KMS-11 (cell line): ENCODE measurements at regions not wholly inside any gene's neighbourhood (a gene's known extent, or its start where the extent isn't known, plus 50 kb on each side); places are given as distances from the start of the nearest gene placed in this dataset.

Experiments
- H2AFZ ChIP-seq: fragments of 200-600 bp; sonication (generic); 2 replicates; pipeline ENCODE4 v1.6.1; 2016; ENCODE audit warnings: antibody characterized with exemption, mixed run types, low read depth
- H3K27ac ChIP-seq: fragments of 200-600 bp; sonication (generic); 2 replicates; pipeline ENCODE4 v1.6.1; 2016; ENCODE audit warnings: mild to moderate bottlenecking, mixed run types
- H3K27me3 ChIP-seq: fragments of 200-600 bp; sonication (generic); 2 replicates; pipeline ENCODE4 v1.6.1; 2017; ENCODE audit warnings: mild to moderate bottlenecking, low read depth, mixed run types, moderate library complexity; ENCODE audit not compliant: insufficient read depth
- H3K36me3 ChIP-seq: fragments of 200-600 bp; sonication (generic); 2 replicates; pipeline ENCODE4 v1.6.1; 2017; ENCODE audit warnings: mild to moderate bottlenecking, mixed run types; ENCODE audit not compliant: insufficient read depth
- H3K4me1 ChIP-seq: fragments of 200-600 bp; sonication (generic); 2 replicates; pipeline ENCODE4 v1.6.1; 2016; ENCODE audit warnings: mild to moderate bottlenecking, low read depth, mixed run types; ENCODE audit not compliant: poor library complexity, severe bottlenecking
- H3K4me2 ChIP-seq: fragments of 200-600 bp; sonication (generic); 2 replicates; pipeline ENCODE4 v1.7.0; 2016; ENCODE audit warnings: mild to moderate bottlenecking, mixed run types
- H3K4me3 ChIP-seq: fragments of 200-600 bp; sonication (generic); IDR thresholded peaks from 2 replicates; pipeline ENCODE4 v1.6.1; 2017; ENCODE audit warnings: low read depth, low read length, mixed read lengths; ENCODE audit not compliant: insufficient read depth
- H3K79me2 ChIP-seq: fragments of 200-600 bp; sonication (generic); 2 replicates; pipeline ENCODE4 v1.6.1; 2016; ENCODE audit warnings: low read depth, mixed run types; ENCODE audit not compliant: insufficient read depth
- H3K9ac ChIP-seq: fragments of 200-600 bp; sonication (generic); 2 replicates; pipeline ENCODE4 v1.6.1; 2016; ENCODE audit warnings: mild to moderate bottlenecking, mixed run types
- H4K20me1 ChIP-seq: fragments of 200-600 bp; sonication (generic); 2 replicates; pipeline ENCODE4 v1.6.1; 2016; ENCODE audit warnings: mild to moderate bottlenecking, mixed run types; ENCODE audit not compliant: insufficient read depth
- TF ChIP-seq, protein P1 (sequence below): fragments of 200-600 bp; sonication (generic); conservative IDR thresholded peaks from 2 replicates; pipeline ENCODE4 v1.6.1; 2017; ENCODE audit warnings: low read depth, mild to moderate bottlenecking, antibody characterized with exemption, low read length, moderate library complexity, mixed read lengths

DNA sequence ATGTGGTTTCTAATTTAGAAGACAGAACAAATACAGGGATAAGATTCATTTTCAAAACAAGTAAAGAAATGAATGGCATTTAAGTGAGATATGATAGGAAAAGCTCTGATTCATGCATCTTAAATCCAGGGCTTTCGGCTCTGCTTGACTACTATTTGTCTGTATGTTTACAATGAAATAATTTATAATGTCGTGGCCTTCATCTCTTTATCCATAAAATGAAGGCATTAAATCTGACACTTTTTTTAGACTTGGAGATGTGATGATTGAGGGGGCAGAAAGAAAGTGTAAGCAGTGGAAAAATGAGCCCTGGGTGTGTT is 115.7 kb upstream of the KIT start:
- TF ChIP-seq, protein P1, sequence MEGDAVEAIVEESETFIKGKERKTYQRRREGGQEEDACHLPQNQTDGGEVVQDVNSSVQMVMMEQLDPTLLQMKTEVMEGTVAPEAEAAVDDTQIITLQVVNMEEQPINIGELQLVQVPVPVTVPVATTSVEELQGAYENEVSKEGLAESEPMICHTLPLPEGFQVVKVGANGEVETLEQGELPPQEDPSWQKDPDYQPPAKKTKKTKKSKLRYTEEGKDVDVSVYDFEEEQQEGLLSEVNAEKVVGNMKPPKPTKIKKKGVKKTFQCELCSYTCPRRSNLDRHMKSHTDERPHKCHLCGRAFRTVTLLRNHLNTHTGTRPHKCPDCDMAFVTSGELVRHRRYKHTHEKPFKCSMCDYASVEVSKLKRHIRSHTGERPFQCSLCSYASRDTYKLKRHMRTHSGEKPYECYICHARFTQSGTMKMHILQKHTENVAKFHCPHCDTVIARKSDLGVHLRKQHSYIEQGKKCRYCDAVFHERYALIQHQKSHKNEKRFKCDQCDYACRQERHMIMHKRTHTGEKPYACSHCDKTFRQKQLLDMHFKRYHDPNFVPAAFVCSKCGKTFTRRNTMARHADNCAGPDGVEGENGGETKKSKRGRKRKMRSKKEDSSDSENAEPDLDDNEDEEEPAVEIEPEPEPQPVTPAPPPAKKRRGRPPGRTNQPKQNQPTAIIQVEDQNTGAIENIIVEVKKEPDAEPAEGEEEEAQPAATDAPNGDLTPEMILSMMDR: no peak
- H3K9ac ChIP-seq: no peak overlapping the region
- H4K20me1 ChIP-seq: no peaks in the 10 kb centered on the region
- H3K4me2 ChIP-seq: no peak overlapping the region
- H3K27ac ChIP-seq: no peak overlapping the region
- no peaks in the 10 kb centered on the region for H3K27me3 ChIP-seq
- no peak overlapping the region for H3K4me3 ChIP-seq
- H3K36me3 ChIP-seq: no peaks in the 10 kb centered on the region
- no peak overlapping the region for H2AFZ ChIP-seq
- no peaks in the 10 kb centered on the region for H3K79me2 ChIP-seq
- no peaks in the 10 kb centered on the region for H3K4me1 ChIP-seq

DNA sequence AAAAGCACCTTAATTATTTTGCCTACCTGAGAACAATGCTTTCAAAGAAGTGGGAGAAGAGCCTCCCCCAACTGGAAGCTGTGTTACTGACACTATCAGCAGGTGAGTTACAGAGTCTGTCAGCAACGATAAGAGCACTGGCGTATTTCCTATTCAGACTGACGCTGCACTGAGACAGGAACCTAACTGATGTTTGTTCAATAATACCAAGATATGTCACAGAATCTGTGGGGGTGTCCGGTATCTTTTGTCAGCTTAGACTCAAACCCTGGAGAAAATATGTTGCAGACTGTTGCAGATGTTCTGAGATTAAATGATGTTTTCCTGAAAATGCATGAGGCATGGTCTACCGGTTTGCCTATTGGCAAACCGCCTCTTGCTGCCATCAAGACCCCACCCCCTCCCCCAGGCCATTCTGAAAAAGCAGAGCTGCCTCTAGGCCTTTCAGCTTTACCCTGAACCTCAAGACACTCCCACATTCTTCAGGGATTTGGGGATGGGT is 115.2 kb upstream of the KIT start:
- Histone ChIP-seq H3K4me1 (peaks cover 5% of the 10 kb centered on the region), H3K4me3 (no peak overlapping the region), H4K20me1 (no peaks in the 10 kb centered on the region), H3K79me2 (no peaks in the 10 kb centered on the region), H3K9ac (no peak overlapping the region), H3K4me2 (no peak overlapping the region), H2AFZ (no peak overlapping the region), H3K27ac (no peak overlapping the region), H3K27me3 (no peaks in the 10 kb centered on the region), H3K36me3 (no peaks in the 10 kb centered on the region)
- TF ChIP-seq, protein P1: no peak

DNA sequence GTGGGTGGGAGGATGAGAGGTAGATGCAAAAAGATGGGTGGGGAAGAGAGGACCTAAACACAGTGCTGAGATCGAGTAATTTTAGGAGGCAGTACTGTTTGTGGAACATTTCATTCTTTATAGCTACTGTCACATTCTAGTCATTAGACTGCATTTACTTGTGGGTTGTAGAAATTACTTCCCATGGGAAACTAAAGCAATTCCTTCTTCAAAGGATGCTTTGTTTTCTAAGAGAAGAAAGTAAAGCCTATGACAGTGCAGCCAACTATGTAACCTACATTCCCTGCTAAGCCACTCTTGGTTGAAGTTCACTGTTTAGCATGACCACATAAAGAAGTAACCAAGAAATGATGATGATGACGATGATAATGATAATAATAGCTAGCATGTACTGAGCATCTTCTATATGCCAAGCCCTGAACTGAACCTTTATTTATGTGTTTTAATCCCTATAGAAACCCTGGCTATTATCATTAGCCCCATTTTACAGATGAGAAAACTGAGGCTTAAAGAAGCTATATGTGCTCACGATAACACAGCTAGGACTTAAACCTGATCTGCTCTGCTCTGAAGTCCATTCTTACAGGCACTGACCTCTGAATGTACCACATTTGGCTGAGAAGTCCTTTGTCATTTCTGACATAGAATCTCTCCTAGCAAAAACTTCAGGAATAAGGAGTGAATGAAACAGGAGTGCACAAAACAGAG is 114.5 kb upstream of the KIT start:
- H3K79me2 ChIP-seq: no peaks in the 10 kb centered on the region
- H3K4me3 ChIP-seq: no peak overlapping the region
- H4K20me1 ChIP-seq: no peaks in the 10 kb centered on the region
- H3K4me2 ChIP-seq: no peak overlapping the region
- TF ChIP-seq, protein P1: no peak
- H3K27me3 ChIP-seq: no peaks in the 10 kb centered on the region
- H3K9ac ChIP-seq: no peak overlapping the region
- no peaks in the 10 kb centered on the region for H3K36me3 ChIP-seq
- no peak overlapping the region for H3K27ac ChIP-seq
- peaks cover 11% of the 10 kb centered on the region for H3K4me1 ChIP-seq
- no peak overlapping the region for H2AFZ ChIP-seq

DNA sequence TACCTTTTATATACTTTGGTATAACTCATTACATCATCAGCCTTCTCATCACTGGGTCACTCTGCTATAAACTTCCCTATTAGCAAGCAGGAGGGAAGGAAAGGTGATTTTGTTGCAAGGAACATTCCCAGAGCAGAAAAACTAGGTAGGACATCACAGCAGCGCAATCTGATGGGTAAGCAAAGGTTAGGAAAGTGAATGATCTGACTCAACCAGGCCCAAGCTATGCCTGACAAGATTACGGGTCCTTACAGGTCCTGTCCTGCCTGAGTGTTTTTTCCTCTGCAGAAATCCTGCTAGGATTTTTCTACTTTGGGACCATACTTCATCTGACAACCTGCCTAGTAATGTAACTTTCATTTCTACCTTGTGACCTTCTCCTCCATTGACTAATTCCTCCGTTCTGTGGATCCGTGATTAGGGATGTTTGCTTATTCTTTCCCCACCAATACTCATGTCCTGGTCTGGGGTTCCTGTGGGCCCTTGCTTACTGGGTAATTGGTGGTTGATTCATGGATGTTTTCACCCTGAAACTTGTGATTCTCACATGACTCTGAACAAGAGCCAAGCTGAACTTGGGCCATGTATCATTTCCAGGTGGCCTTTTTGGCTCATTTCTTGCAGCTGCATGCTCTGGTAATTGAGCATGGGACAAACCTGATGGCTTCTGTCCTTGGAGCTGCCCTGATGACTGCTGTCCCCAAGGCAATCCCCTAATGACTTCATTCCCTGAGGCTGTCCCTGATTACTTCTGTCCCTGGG is 111.9 kb upstream of the KIT start:
- no peaks in the 10 kb centered on the region for H3K79me2 ChIP-seq
- no peaks in the 10 kb centered on the region for H4K20me1 ChIP-seq
- H3K36me3 ChIP-seq: no peaks in the 10 kb centered on the region
- no peak overlapping the region for H2AFZ ChIP-seq
- H3K9ac ChIP-seq: no peak overlapping the region
- no peak overlapping the region for H3K4me2 ChIP-seq
- no peak overlapping the region for H3K27ac ChIP-seq
- H3K4me3 ChIP-seq: no peak overlapping the region
- H3K4me1 ChIP-seq: peaks cover 11% of the 10 kb centered on the region
- TF ChIP-seq, protein P1: no peak
- H3K27me3 ChIP-seq: no peaks in the 10 kb centered on the region
